ENCODE measurements at regions not wholly inside any gene's neighbourhood (a gene's known extent, or its start where the extent isn't known, plus 50 kb on each side); places are given as distances from the start of the nearest gene placed in this dataset.

DNA sequence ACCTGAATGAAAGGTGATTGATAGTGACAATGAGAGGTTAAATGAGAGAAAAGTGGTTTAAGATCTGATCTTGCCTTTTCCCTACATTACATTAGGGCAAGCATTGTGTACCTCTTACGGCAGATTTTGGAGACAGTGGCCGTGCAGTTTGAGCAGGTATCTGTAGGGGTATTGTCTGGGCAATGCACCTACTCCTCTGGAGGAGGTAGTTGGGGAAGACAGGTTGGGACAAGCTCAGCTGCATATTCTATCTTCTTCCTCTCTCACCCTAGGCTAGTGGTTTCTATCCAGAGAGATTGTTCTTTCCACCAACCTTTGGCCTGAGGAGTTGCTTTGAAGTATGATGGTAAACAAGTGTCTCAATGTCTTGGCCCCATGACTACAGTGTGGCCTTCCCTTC is 323.2 kb downstream of the CYP26B1 start:
- Histone ChIP-seq H3K79me2 (ENCODE audit: insufficient read depth, low read length) (no peaks in the 10 kb centered on the region), H2AFZ (ENCODE audit: low read depth, low read length, severe bottlenecking) (no peak overlapping the region), H3F3A (ENCODE audit: insufficient read depth) (no peaks in the 10 kb centered on the region), H4K20me1 (ENCODE audit: low read depth, low read length) (no peaks in the 10 kb centered on the region), H3K9me2 (replicated peaks; ENCODE audit: insufficient read depth, low read length) (no peaks in the 10 kb centered on the region), H3K9me3 (ENCODE audit: insufficient read depth, low read length) (peaks cover 4% of the 10 kb centered on the region; the same call in 1 of the 2 replicates), H3K27me3 (ENCODE audit: low read length) (no peaks in the 10 kb centered on the region; the same call in 1 of the 2 replicates), H3K4me2 (ENCODE audit: low read depth, low read length, poor library complexity, severe bottlenecking) (no peak overlapping the region), H3K36me3 (ENCODE audit: low read length) (no peaks in the 10 kb centered on the region), H3K9ac (ENCODE audit: low read length) (no peak overlapping the region), H3K27ac (ENCODE audit: low read depth, low read length) (no peak overlapping the region), H3K4me3 (ENCODE audit: insufficient read depth, low read length, poor library complexity, severe bottlenecking) (no peak overlapping the region)
- no peak for TF ChIP-seq EZH2phosphoT487 (conservative IDR thresholded peaks at IDR 0.05; ENCODE audit: low read length)
- TF ChIP-seq, protein P1, sequence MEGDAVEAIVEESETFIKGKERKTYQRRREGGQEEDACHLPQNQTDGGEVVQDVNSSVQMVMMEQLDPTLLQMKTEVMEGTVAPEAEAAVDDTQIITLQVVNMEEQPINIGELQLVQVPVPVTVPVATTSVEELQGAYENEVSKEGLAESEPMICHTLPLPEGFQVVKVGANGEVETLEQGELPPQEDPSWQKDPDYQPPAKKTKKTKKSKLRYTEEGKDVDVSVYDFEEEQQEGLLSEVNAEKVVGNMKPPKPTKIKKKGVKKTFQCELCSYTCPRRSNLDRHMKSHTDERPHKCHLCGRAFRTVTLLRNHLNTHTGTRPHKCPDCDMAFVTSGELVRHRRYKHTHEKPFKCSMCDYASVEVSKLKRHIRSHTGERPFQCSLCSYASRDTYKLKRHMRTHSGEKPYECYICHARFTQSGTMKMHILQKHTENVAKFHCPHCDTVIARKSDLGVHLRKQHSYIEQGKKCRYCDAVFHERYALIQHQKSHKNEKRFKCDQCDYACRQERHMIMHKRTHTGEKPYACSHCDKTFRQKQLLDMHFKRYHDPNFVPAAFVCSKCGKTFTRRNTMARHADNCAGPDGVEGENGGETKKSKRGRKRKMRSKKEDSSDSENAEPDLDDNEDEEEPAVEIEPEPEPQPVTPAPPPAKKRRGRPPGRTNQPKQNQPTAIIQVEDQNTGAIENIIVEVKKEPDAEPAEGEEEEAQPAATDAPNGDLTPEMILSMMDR (IDR thresholded peaks at IDR 0.05; ENCODE audit: insufficient read depth, low read length, poor library complexity, severe bottlenecking) = no peak

DNA sequence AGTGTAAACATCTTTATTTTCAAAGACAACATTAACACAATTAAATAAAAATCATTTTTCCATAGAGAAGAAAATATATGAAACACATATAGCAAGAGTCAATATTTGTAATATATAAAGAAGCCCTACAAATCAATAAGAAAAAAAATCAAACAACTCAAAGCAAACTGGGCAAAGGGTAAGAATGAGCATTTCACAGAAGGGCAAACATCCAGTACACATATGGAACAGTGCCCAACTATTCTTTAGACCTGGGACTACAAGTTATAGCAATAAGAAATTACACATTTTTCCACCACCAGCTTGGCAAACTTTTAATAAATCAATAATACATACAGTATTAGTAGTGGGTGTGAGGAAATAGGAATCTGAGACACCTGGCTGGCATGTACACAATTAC is 324.1 kb downstream of the CYP26B1 start:
- Histone ChIP-seq H3F3A (ENCODE audit: insufficient read depth) (no peaks in the 10 kb centered on the region), H3K27me3 (ENCODE audit: low read length) (no peaks in the 10 kb centered on the region; the same call in 1 of the 2 replicates), H3K4me2 (ENCODE audit: low read depth, low read length, poor library complexity, severe bottlenecking) (no peak overlapping the region), H3K36me3 (ENCODE audit: low read length) (no peaks in the 10 kb centered on the region), H3K9me2 (replicated peaks; ENCODE audit: insufficient read depth, low read length) (no peaks in the 10 kb centered on the region), H3K9me3 (ENCODE audit: insufficient read depth, low read length) (peaks cover 4% of the 10 kb centered on the region; the same call in 1 of the 2 replicates), H2AFZ (ENCODE audit: low read depth, low read length, severe bottlenecking) (no peak overlapping the region), H3K4me3 (ENCODE audit: insufficient read depth, low read length, poor library complexity, severe bottlenecking) (no peak overlapping the region), H3K9ac (ENCODE audit: low read length) (no peak overlapping the region), H4K20me1 (ENCODE audit: low read depth, low read length) (no peaks in the 10 kb centered on the region), H3K27ac (ENCODE audit: low read depth, low read length) (no peak overlapping the region), H3K79me2 (ENCODE audit: insufficient read depth, low read length) (no peaks in the 10 kb centered on the region)
- TF ChIP-seq, protein P1 (IDR thresholded peaks at IDR 0.05; ENCODE audit: insufficient read depth, low read length, poor library complexity, severe bottlenecking) = no peak
- TF ChIP-seq EZH2phosphoT487 (conservative IDR thresholded peaks at IDR 0.05; ENCODE audit: low read length) = no peak

DNA sequence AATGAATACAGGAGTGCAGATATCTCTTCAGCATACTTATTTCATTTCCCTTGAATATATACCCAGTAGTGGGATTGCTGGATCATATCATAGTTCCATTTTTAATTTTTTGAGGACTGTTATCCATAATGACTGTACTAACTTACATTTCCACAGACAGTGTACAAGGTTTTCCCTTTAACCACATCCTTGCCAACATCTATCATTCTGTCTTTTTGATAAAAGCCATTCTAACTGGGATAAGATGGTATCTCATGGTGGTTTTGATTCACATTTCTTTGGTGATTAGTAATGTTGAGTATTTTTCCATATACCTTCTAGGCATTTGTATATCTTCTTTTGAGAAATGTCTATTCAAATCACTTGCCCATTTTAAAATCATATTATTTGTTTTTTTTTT is 325.2 kb downstream of the CYP26B1 start:
- no peaks in the 10 kb centered on the region for H4K20me1 ChIP-seq (ENCODE audit: low read depth, low read length)
- no peak overlapping the region for H3K4me2 ChIP-seq (ENCODE audit: low read depth, low read length, poor library complexity, severe bottlenecking)
- no peaks in the 10 kb centered on the region for H3K36me3 ChIP-seq (ENCODE audit: low read length)
- no peaks in the 10 kb centered on the region for H3K9me2 ChIP-seq (replicated peaks; ENCODE audit: insufficient read depth, low read length)
- TF ChIP-seq EZH2phosphoT487 (conservative IDR thresholded peaks at IDR 0.05; ENCODE audit: low read length) = no peak
- TF ChIP-seq, protein P1 (IDR thresholded peaks at IDR 0.05; ENCODE audit: insufficient read depth, low read length, poor library complexity, severe bottlenecking) = no peak
- H3K79me2 ChIP-seq (ENCODE audit: insufficient read depth, low read length) = no peaks in the 10 kb centered on the region
- no peak overlapping the region for H3K27ac ChIP-seq (ENCODE audit: low read depth, low read length)
- H3K4me3 ChIP-seq (ENCODE audit: insufficient read depth, low read length, poor library complexity, severe bottlenecking) = no peak overlapping the region
- no peak overlapping the region for H3K9ac ChIP-seq (ENCODE audit: low read length)
- H3K9me3 ChIP-seq (ENCODE audit: insufficient read depth, low read length) = peaks cover 4% of the 10 kb centered on the region; the same call in 1 of the 2 replicates
- no peak overlapping the region for H2AFZ ChIP-seq (ENCODE audit: low read depth, low read length, severe bottlenecking)
- no peaks in the 10 kb centered on the region; the same call in 1 of the 2 replicates for H3K27me3 ChIP-seq (ENCODE audit: low read length)
- no peaks in the 10 kb centered on the region for H3F3A ChIP-seq (ENCODE audit: insufficient read depth)
